OCI-LY1 (cell line): ENCODE measurements at regions not wholly inside any gene's neighbourhood (a gene's known extent, or its start where the extent isn't known, plus 50 kb on each side); places are given as distances from the start of the nearest gene placed in this dataset.

Source experiments
- H2AFZ ChIP-seq: fragments of 200-600 bp; sonication (generic), shearing (Covaris generic); 2 replicates; pipeline ENCODE4 v1.6.0; 2014; ENCODE audit warnings: antibody characterized with exemption, mild to moderate bottlenecking, low read length
- H3F3A ChIP-seq: fragments of 200-600 bp; sonication (generic), shearing (Covaris generic); 2 replicates; pipeline ENCODE4 v1.6.0; 2014; ENCODE audit warnings: mild to moderate bottlenecking, antibody characterized with exemption, low read length, moderate library complexity; ENCODE audit not compliant: insufficient read depth
- H3K27ac ChIP-seq: fragments of 200-600 bp; sonication (generic); 2 replicates; pipeline ENCODE4 v1.5.1; 2014; ENCODE audit warnings: low read length, mixed run types, mild to moderate bottlenecking, low read depth; ENCODE audit not compliant: poor library complexity, severe bottlenecking
- H3K27me3 ChIP-seq: fragments of 200-600 bp; sonication (generic); 2 replicates; pipeline ENCODE4 v1.6.0; 2014; ENCODE audit warnings: antibody characterized with exemption, mild to moderate bottlenecking, low read length, moderate library complexity; ENCODE audit not compliant: insufficient read depth
- H3K36me3 ChIP-seq: fragments of 200-600 bp; sonication (generic); 2 replicates; pipeline ENCODE4 v1.6.1; 2014; ENCODE audit warnings: mild to moderate bottlenecking, antibody characterized with exemption, low read length, moderate library complexity, mixed read lengths; ENCODE audit not compliant: insufficient read depth
- H3K4me1 ChIP-seq: fragments of 200-600 bp; sonication (generic); 2 replicates; pipeline ENCODE4 v1.5.1; 2014; ENCODE audit warnings: mild to moderate bottlenecking, low read length, moderate library complexity; ENCODE audit not compliant: insufficient read depth, severe bottlenecking
- H3K4me2 ChIP-seq: fragments of 200-600 bp; sonication (generic), shearing (Covaris generic); 2 replicates; pipeline ENCODE4 v1.6.1; 2014; ENCODE audit warnings: low read length
- H3K4me3 ChIP-seq: fragments of 200-600 bp; sonication (generic); 2 replicates; pipeline ENCODE4 v1.5.1; 2014; ENCODE audit warnings: low read length, low read depth, mild to moderate bottlenecking, mixed read lengths; ENCODE audit not compliant: poor library complexity, severe bottlenecking
- H3K79me2 ChIP-seq: fragments of 200-600 bp; shearing (Covaris generic); 2 replicates; pipeline ENCODE4 v1.6.1; 2016; ENCODE audit warnings: mixed run types, low read length, mixed read lengths; ENCODE audit not compliant: insufficient read depth
- H3K9ac ChIP-seq: fragments of 200-600 bp; sonication (generic), shearing (Covaris generic); 2 replicates; pipeline ENCODE4 v1.6.1; 2014; ENCODE audit warnings: mild to moderate bottlenecking, low read length, mixed read lengths
- H3K9me2 ChIP-seq: fragments of 200-600 bp; sonication (generic), shearing (Covaris generic); 2 replicates; pipeline ENCODE4 v1.6.1; 2014; ENCODE audit warnings: low read depth, mild to moderate bottlenecking, low read length, mixed read lengths
- H3K9me3 ChIP-seq: fragments of 200-600 bp; shearing (Covaris generic); 2 replicates; pipeline ENCODE4 v1.6.1; 2014; ENCODE audit warnings: low read length, mixed read lengths
- H4K20me1 ChIP-seq: fragments of 200-600 bp; sonication (generic), shearing (Covaris generic); 2 replicates; pipeline ENCODE4 v1.6.0; 2016; ENCODE audit warnings: mild to moderate bottlenecking, low read length; ENCODE audit not compliant: insufficient read depth
- CTCF ChIP-seq: fragments of 200-600 bp; sonication (generic), shearing (Covaris generic); IDR thresholded peaks from 2 replicates; pipeline ENCODE4 v1.5.1; 2017; ENCODE audit warnings: mild to moderate bottlenecking, antibody characterized with exemption, low read length, moderate library complexity, mixed read lengths
- EZH2 ChIP-seq: fragments of 200-600 bp; sonication (generic), shearing (Covaris generic); IDR thresholded peaks from 2 replicates; pipeline ENCODE4 v1.8.0; 2017; ENCODE audit warnings: borderline replicate concordance, mixed run types, mild to moderate bottlenecking, antibody characterized with exemption, low read length, moderate library complexity, mixed read lengths

- H3K27me3 ChIP-seq, result no peaks in the 10 kb centered on the region
- no peak overlapping the region for H3K4me3 ChIP-seq
- TF ChIP-seq CTCF (no peak), EZH2 (no peak)
- H3K9me2 ChIP-seq, result no peaks in the 10 kb centered on the region
- no peaks in the 10 kb centered on the region for H4K20me1 ChIP-seq
- no peak overlapping the region for H3K27ac ChIP-seq
- no peak overlapping the region for H3K4me2 ChIP-seq
- no peak overlapping the region for H3K9ac ChIP-seq
- H3K79me2 ChIP-seq, result no peaks in the 10 kb centered on the region
- no peaks in the 10 kb centered on the region for H3K36me3 ChIP-seq
- H3F3A ChIP-seq, result no peaks in the 10 kb centered on the region
- H3K9me3 ChIP-seq, result no peaks in the 10 kb centered on the region
- H2AFZ ChIP-seq, result no peak overlapping the region
- H3K4me1 ChIP-seq, result no peaks in the 10 kb centered on the region
Measured at GRCh38 chr6:133804265-133804664, 84.6 kb upstream of the TCF21 start.

DNA sequence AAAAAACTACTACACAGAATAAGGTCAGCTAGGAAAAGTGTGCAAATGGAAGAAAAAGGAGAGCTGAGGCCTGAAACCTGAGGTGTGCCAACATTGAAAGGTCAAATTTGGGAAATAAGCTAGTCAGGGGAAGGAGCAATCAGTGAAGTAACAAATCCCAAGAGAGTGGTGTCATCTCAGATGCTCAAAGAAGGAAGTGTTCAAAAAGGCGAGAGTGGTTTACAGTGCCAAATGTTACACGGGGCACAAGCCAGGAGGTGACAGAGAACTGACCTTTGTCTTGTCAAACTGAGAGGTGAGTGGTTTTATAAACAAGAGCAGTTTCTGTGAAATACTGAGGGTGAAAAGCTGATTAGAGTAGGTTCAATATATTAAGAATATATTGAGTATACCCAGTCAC lies 83.0 kb upstream of the TCF21 start:
- Histone ChIP-seq H3K9ac (no peak overlapping the region), H3K4me1 (no peaks in the 10 kb centered on the region), H3K36me3 (no peaks in the 10 kb centered on the region), H3K9me3 (no peaks in the 10 kb centered on the region), H3K4me3 (no peak overlapping the region), H3F3A (no peaks in the 10 kb centered on the region), H3K9me2 (no peaks in the 10 kb centered on the region), H3K79me2 (no peaks in the 10 kb centered on the region), H3K4me2 (no peak overlapping the region), H3K27ac (no peak overlapping the region), H3K27me3 (no peaks in the 10 kb centered on the region), H2AFZ (no peak overlapping the region), H4K20me1 (no peaks in the 10 kb centered on the region)
- no peak for TF ChIP-seq CTCF
- no peak for TF ChIP-seq EZH2

- no peaks in the 10 kb centered on the region for H3K9me2 ChIP-seq
- no peak overlapping the region for H2AFZ ChIP-seq
- no peak overlapping the region for H3K9ac ChIP-seq
- H3K27ac ChIP-seq, result no peak overlapping the region
- H4K20me1 ChIP-seq, result no peaks in the 10 kb centered on the region
- H3K27me3 ChIP-seq, result no peaks in the 10 kb centered on the region
- H3K9me3 ChIP-seq, result no peaks in the 10 kb centered on the region
- no peaks in the 10 kb centered on the region for H3K4me1 ChIP-seq
- no peaks in the 10 kb centered on the region for H3K79me2 ChIP-seq
- H3K4me3 ChIP-seq, result no peak overlapping the region
- H3F3A ChIP-seq, result no peaks in the 10 kb centered on the region
- no peak overlapping the region for H3K4me2 ChIP-seq
- TF ChIP-seq CTCF (no peak), EZH2 (no peak)
- H3K36me3 ChIP-seq, result no peaks in the 10 kb centered on the region
Measured at GRCh38 chr6:133806382-133807140, 82.4 kb upstream of the TCF21 start.
